NCI-H2196 treated with DMSO at 0.1 percent for 48 hours (cell line): ENCODE measurements at regions not wholly inside any gene's neighbourhood (a gene's known extent, or its start where the extent isn't known, plus 50 kb on each side); places are given as distances from the start of the nearest gene placed in this dataset.

Experiments
- DNase-seq: peaks from one replicate; lab custom pipeline; 2025; ENCODE audit not compliant: unreplicated experiment; lab: John Stamatoyannopoulos, UW

DNA sequence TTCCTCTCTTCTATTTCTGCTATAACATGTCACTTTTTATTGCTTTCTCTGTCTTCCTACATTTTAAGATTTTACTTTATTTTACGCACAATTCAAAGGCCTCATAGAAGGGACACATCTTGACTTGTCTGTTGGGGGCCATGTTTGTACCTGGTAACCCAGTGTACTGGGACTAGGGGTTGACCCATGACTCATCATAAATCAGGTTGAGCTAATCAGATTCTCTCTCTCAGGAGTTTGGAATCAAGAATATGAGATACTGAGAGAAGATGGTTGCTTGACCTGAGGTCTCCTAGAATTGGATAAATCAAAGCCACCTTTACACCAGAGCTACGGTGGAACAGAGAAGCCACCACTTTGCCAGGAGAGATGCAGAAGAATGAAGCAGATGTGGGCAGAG is 153.0 kb downstream of the UXS1 start:
- DNase-seq = no peak

DNA sequence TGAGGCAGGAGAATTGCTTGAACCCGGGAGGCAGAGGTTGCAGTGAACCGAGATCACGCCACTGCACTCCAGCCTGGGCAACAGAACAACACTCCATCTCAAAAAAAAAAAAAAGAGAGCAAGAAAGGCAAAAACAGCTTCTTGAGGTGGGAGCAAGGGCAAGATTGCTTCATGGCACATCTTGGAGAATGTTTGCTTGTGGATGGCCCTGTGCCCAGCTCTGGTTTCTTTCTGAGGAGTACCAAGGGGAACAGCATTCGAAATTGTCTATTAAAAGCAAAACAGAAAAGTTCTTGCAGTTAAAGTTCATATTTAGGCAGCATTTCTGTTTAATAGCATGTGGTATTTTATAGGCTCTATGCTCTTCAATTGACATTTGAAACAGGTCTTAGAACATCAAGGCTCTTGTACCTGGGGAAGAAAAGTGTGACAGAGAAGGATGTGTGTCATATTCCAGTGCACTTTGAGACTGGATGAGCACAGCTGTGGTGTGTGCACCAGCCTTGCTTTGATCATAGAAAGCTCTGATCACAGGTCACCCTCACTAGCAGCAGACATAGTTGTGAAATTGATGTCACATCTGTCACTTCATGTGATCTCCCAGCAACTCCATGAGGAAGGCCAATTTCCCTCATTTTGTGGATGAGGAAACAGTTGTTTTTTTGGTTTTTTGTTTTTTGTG is 154.3 kb downstream of the UXS1 start:
- DNase-seq = no peak

DNA sequence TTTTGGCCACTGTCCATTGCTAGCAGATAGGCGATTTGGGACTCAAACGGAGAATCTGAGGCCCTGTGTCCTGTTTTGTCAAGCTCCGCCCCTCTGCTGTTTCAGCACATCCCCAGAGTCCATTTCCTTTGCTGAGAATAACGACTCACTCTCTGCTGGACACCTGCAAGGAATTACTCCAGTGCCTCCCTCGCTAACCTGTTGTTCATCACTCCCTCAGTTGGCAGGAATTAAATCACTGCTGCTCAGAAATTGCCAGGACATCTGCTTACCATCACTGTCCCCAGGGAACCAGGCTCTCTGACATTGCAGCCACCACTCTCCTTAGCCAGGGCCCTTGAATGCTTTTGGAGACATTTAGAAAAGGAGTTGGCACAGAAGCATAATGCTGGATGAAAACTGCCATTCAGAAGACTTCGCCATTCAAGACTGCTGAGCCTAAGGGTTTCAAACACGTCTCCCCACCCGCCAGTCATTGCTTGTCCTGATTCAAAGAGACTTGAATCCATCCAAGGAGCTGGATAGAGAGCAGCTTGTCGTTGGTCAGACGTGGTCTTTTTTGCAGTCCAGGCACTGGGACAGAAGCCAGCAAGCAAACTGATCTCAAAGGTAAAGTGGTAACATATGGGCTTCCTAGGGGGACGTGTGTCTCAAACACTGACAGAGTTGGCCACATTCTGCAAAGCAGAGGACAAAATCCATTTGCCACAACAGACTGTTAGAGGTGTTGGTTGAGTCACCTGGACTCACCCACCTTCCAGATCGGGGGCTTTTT is 155.3 kb downstream of the UXS1 start:
- no peak for DNase-seq

DNA sequence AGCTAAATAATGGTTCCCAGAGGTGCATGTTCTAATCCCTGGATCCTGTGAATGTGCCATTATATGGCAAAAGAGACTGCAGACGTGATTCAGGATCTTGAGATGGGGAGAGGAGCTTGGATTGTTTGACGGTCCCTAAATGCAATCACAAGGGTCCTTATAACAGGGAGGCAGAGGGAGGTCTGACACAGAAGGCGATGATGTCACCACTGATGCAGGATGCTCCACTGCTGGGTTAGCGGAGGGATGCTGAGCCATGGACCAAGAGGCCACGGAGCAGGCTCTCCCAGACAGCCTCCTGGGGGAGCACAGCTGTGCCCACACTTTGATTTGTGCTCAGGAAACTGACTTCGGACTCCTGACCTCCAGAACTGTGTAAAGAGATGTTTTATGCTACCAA is 156.2 kb downstream of the UXS1 start:
- no peak for DNase-seq

DNA sequence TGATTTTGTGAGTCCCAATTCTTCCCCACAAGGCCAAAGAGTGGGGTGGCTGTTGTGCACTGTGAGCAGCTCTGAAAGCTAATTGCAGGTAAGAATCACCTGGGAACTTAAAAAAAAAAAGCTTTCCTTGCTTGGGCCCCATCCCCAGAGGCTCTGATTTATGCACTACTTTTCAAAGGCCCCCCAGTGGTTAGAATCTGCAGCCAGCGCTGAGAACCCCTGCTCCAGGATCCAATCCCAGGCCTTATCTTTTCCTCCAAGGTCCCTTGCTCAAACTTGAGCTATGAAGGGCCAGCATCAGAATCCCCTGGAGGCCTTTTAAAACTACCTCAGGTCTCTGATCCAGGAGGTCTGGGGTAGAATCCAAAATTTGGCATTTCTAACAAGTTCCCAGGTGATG is 156.8 kb downstream of the UXS1 start:
- DNase-seq = no peak

DNA sequence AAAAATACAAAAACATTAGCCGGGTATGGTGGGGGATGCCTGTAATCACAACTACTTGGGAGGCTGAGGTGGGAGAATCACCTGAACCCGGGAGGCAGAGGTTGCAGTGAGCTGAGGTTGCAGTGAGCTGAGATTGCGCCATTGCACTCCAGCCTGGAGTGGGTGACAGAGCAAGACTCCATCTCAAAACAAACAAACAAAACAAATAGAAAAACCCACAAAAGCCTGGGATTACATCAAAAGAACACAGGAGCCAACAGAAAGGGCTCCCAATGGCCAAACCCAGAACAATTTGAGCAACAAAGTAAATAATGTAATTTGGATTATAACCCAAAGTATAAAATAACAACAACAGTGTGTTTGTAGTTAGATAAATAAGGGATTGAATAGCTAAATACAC is 159.8 kb downstream of the UXS1 start:
- DNase-seq = no peak

DNA sequence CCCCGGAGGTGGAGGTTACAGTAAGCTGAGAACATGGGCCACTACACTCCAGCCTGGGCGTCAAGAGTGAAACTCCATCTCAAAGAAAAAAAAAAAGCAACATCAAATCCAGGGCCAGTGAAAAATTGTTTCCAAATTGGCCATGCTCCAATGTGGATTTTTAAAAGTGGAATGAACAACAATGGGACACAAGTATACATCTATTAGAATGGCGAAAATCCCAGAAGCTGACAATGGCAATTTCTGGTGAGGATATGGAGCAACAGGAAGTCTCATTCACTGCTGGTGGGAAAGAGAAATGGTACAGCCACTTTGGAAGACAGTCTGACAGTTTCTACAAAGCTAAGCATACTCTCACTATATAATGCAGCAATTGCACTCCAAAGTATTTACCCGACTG is 161.4 kb downstream of the UXS1 start:
- DNase-seq = no peak

DNA sequence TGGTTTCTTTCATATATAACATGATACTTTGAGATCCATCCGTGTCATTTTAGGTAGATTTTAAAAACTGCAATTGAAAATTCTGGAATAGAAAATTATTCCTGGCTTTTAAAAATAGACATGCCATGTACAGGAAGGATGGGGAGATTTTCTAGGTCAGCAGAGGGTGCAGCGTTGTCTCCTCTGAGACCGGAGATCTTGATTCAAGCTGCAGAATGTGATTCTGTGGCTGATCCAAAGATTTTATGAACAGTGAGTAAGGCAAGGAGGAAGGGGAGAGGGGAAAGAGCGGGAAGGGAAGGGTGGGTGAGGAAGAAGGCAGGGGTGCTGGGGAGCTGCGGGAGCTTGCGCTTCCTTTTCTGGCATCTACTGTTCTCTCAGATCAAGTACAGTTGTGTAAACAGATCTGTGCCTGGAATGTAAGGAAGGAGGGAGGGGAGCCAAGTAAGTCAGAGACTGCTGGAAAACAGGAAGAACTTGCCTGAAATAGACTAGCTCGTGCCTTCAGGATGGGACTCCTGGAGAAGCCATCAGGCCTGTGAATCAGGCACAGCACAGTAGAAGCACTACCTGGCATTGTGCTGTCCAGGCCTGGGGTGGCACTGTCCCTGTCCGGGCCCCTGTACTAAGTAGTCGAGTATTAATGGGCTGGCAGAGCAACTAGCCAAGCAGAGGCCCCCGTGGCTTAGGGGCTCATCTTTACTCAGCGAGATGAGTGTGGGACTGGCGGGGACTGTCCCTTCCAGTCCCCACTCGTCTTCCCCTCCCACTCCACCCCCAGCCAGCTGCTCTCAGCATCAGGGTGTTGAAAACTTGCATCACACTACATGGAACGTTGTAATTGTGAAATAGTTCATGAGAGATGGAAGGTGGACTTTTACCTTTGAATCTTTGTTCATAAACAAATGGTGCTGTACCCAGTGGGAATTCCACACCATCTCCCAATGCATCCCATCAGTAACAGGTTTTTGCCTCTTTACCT is 163.5 kb downstream of the UXS1 start:
- DNase-seq = no peak

DNA sequence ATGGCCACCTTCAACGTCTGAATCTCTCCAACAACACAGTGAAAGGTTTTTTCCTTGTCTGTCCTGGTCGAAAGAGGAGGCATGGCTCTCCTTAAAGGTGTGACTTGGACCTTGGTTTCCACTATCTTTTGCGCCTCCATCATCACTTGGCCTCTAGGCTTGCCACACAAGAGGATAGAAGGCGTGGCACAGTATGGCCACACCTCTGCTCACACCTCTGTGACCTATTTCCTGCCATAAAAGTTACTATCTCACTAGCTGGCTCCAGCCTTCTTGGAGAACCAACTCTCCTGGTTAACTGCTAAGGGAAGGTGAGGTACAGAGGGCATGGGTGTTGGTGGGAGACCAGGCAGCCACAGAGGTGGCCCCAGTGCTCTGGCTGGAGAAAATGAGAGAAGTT is 165.9 kb downstream of the UXS1 start:
- DNase-seq = no peak

DNA sequence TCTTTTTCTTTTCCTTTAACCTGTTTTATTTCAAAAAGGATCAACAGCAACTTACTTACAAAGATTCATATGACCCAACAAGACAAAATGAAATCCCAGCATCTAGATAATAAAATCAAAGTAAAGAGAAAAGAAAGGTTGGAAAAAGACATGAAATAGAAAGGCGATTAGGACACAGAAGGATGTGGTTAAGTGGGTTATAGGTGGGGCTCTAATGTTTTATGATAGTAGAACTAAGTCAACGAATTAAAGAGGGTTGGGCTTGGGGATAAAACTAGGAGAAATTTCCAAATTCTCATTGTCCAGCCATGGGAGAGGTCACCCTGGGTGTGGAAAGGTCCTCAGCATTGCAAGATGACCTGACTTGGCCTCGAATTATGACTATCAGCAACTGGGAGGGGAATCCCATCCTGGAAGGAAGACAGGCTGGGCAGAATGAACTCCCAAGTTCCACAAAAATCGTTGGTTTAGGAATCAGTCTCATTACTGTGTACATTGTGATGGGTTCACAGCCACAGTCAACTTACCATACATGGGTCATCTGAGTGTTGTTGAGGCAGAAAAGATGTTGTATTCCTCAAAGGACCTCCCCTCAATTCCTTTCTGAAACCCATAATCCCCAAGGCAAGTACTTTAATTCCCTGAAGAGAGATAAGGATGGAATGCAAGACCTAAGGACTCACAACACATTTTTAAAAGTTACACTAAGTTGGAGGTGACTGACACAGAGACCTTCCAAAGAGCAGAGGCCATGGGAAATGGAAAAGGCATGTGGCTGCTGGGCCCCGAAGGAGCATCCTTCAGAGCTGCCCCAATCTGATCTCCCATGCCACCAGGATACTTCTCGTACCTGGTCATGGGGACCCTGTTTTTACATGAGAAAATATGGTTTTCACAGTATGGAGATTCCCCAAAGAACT is 167.6 kb downstream of the UXS1 start:
- no peak for DNase-seq

DNA sequence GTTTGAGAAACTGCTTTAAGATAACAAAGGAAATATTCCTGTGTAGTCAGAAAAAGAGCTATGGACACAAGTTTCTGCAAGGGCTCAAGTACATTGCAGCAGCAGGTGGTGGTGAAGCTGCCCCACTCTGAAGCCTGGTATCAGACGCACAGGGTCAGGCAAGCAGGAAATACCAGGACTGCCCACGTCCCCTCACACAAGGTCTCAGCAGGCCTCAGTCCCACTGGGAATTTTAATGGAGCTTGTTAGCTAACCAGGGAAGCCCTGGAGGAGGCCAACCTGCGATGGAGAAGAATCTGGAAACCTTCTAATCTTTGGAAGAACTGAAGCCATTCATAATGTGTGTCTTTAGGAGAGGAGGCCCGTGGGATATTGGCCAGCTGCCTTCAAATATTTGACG is 168.3 kb downstream of the UXS1 start:
- no peak for DNase-seq

DNA sequence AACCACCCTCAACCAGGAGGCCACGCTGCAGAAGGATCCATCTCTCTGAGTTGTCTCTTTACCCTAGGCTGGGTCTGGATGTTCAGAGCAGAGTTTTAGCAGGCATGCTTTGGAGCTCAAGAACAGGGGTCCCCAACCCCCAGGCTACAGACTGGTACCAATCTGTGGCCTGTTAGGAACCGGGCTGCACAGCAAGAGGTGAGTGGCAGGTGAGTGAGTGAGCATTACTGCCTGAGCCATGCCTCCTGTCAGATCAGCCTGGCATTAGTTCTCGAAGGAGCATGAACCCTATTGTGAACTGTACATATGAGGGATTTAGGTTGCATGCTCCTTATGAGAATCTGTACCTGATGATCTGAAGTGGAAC is 172.5 kb downstream of the UXS1 start:
- no peak for DNase-seq

DNA sequence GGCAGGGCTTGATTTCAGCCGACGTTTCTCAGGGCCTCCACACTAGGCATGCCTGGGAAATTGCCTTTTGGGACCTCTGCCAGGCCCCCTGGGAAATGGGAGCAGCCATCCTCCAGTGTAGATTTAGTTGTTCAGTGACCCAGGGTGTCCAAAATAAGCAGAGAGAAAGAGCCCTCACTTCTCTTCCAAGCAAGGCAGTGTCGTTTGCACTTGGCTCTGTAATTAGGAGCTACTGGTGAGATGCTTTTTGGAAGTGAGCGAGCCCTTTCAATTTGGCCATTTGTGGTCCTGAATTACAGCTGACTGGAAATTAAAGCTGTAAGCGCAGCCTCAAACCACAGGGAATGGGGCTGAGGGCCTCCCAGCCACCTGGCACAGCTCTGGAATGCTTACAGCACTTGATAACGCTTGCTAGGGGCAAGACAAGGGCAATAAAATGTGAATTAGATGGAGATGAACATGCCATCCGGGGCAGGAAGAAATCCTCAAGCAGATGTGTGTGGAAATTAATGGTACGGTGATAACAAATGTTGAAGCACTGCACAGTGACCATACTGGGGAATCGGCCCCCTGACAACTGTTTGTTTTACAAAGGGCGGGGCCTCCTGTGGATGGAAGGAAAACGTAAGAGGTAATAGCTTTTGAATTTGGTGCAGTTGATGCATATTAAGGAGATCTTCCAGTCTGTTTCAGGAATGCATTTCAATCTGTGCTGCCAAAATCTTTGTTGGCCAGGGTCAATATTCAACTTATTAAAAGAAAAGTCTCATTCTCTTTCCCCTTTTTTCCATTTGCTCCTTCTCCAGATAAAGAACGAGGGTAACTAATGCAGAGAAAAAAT is 173.1 kb downstream of the UXS1 start:
- peak; percentile 10 for DNase-seq

DNA sequence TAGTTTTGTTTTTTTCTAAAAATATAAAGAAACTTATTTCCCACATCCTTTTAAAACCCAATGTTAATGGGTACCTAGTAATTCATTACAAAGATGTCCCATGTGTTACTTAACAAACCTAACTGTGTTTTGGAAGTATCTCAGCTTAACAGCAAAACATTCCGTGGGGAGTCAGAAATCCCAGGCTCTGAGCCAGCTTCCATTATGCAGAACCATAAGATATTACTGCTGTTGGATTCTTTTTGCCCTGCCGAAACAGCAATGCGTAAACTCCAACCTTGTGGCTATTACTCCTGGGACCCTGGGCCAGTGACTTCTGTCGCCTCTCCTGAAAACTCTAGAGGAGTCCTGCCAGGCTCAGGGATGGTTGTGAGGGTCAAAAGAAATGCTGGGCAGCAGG is 174.1 kb downstream of the UXS1 start:
- no peak for DNase-seq

DNA sequence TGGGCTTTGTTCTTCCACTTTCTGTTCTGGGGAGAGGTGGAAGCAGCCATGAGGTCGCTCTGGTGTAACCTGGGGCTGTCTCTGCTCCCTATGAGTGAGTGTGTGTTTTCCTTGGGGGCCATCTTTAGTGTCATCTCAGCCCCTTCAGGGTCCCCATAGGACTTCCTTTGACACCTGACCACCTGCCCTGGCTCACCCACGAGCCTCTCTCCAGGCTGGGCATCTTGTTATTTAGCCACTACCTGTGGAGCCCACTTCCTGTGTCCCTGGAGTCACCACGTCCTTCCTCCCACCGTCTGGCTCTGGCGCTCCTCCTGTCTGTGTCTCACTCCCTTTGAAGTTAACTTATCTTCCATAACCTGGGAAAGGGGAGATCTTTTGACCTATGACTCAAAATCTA is 176.0 kb downstream of the UXS1 start:
- no peak for DNase-seq

DNA sequence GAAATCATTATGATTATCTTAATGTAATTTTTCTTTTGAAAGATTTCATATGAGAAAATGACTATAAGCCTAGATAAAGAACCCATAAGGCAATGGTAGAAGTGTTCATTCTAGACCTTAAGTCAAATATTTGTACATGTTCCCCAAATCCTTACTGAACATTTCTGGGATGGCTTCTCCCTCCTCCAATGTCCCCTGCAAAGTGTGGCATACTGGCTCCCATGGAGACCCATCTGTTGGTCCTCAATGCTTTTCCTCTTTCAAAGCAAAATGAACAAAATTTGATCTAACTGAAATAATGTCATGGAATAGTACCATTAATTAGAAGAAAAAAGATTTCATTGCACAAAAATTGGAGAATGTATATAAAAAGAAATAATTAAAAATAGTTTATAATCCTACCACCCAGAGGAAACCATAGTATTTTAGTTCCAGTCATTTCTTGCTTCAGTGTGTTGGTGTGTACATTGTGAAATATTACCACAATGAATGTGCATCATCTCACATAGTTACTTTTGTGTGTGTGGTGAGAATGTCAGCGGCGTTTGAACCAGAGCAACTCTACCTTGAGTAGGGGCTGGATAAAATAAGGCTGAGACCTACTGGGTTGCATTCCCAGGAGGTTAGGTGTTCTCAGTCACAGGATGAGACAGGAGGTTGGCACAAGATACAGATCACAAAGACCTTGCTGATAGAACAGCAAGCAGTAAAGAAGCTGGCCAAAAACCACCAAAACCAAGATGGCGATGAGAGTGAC is 181.3 kb downstream of the UXS1 start:
- DNase-seq = no peak

DNA sequence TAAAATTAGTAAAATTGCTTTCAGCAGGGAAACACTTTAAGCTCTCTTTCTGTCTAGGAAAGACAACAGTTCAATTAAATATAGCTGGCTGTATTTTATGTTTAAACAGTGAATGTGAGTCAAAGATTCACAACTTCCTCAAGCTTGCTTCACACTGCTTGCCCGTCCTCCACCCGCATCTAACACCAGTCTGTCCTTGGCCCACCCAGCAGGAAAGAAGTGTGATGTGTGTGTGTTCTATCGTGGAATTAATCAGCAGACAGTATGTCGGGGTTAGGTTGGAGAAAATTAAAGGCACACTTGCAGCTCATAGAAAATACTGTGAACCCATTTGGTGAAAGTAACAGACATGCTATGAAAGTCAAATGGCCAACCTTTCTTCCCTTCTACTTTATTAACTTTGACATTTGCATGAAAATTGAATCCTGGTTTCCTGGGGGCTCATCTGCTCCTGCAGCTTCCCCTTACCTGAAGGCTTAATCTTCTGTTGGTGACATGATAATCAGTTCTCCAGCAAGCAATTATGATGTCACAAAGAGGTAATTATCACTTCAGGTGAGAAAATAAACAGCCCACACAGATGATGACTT is 182.0 kb downstream of the UXS1 start:
- no peak for DNase-seq

DNA sequence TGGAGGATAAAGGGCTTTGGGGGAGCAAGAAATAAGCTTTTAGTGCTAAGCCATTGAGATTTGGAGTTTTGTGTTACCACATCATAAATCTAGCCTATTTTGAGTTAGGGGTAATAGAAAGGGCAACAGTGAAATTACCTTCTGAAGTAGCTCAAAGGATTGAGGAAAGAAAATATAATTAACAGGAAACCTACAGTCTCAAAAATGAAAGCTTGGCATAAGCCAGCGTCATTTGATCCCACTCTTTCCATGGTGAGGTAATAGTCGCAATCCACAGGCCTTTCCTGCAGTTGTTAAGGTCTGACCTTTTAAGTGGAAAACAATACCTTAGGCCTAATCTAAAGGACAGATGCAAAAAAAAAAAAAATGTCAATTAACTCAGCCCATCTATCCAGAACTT is 182.7 kb downstream of the UXS1 start:
- peak; percentile 77 for DNase-seq
